Smooth muscle cell (in vitro differentiated cells): ENCODE measurements at regions not wholly inside any gene's neighbourhood (a gene's known extent, or its start where the extent isn't known, plus 50 kb on each side); places are given as distances from the start of the nearest gene placed in this dataset. TPM values are rescaled to one million over a fixed set of nuclear protein-coding genes. Genes with fewer than 3 reads are reported as not detected.

ENCODE experiments used
- DNase-seq: peaks from one replicate; lab custom pipeline; 2025; ENCODE audit not compliant: unreplicated experiment; lab: John Stamatoyannopoulos, UW
- H2AFZ ChIP-seq: fragments of 200-600 bp; sonication (generic); 2 replicates; pipeline ENCODE4 v1.6.0; 2016; ENCODE audit warnings: antibody characterized with exemption, low read depth, mild to moderate bottlenecking
- H3F3A ChIP-seq: fragments of 200-600 bp; sonication (generic); 2 replicates; pipeline ENCODE4 v1.6.0; 2017; ENCODE audit warnings: antibody characterized with exemption, low read depth
- H3K27ac ChIP-seq: fragments of 200-600 bp; sonication (generic); 2 replicates; pipeline ENCODE4 v1.5.1; 2016; ENCODE audit warnings: low read depth, mild to moderate bottlenecking
- H3K27me3 ChIP-seq: fragments of 200-600 bp; sonication (generic); 2 replicates; pipeline ENCODE4 v1.6.1; 2016; ENCODE audit warnings: low read depth, mild to moderate bottlenecking
- H3K36me3 ChIP-seq: fragments of 200-600 bp; sonication (generic); 2 replicates; pipeline ENCODE4 v1.5.1; 2016; ENCODE audit warnings: low read depth
- H3K4me1 ChIP-seq: fragments of 200-600 bp; sonication (generic); 2 replicates; pipeline ENCODE4 v1.5.1; 2016; ENCODE audit warnings: low read depth
- H3K4me2 ChIP-seq: fragments of 200-600 bp; sonication (generic); 2 replicates; pipeline ENCODE4 v1.6.0; 2016; ENCODE audit warnings: mild to moderate bottlenecking
- H3K4me3 ChIP-seq: fragments of 200-600 bp; sonication (generic); 2 replicates; pipeline ENCODE4 v1.5.1; 2016; ENCODE audit warnings: mild to moderate bottlenecking
- H3K79me2 ChIP-seq: fragments of 200-600 bp; sonication (generic); 2 replicates; pipeline ENCODE4 v1.6.0; 2016; ENCODE audit warnings: low read depth, mild to moderate bottlenecking
- H3K9ac ChIP-seq: fragments of 200-600 bp; sonication (generic); 2 replicates; pipeline ENCODE4 v1.6.0; 2016; ENCODE audit warnings: low read depth
- H3K9me3 ChIP-seq: fragments of 200-600 bp; sonication (generic); replicated peaks from 2 replicates; pipeline ENCODE4 v1.5.1; 2016; ENCODE audit warnings: low read depth
- H4K20me1 ChIP-seq: fragments of 200-600 bp; sonication (generic); 2 replicates; pipeline ENCODE4 v1.6.0; 2016; ENCODE audit warnings: low read depth
- WGBS: methylation state at CpG from one replicate; pipeline ENCODE4 v1.1.7; 2016; ENCODE audit warnings: low lambda C conversion rate; 5-methylcytosine and 5-hydroxymethylcytosine counted together
- small RNA-seq: library from RNA; depleted of rRNA; stranded (forward); fragments of <200 nt; gene quantifications from one replicate; pipeline ENCODE3, GENCODE V24; 2014
- TF ChIP-seq, protein P1 (sequence below): fragments of 200-600 bp; sonication (generic); IDR thresholded peaks from 2 replicates; pipeline ENCODE4 v1.5.1; 2017; ENCODE audit warnings: borderline replicate concordance, mild to moderate bottlenecking, antibody characterized with exemption; ENCODE audit not compliant: insufficient read depth, poor library complexity, severe bottlenecking

DNA sequence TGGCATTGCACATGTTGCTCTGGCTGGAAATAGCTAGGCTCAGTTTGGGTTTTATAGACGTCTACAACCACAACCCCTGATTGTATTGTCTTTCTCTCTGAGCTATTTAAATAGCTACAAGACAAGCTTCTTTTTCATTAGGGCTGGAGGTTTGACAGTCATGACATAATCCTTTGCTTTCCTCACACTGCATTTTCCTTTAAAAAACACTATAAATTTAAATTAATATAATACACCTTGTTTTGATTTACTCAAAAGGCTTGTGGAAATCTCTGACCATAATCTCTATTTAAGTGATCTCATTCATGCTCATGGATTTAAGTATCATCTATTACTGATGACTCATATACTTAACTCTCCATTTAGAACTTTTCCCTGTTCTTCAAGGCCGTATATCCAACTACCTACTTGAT is 50.4 kb upstream of the PTGFR start:
- no peaks in the 10 kb centered on the region for H3K36me3 ChIP-seq
- no peaks in the 10 kb centered on the region for H3K9me3 ChIP-seq
- no peaks in the 10 kb centered on the region for H3K79me2 ChIP-seq
- no peaks in the 10 kb centered on the region for H3F3A ChIP-seq
- H3K4me2 ChIP-seq = no peak overlapping the region
- no peak overlapping the region for H3K4me3 ChIP-seq
- H3K27ac ChIP-seq = no peak overlapping the region
- H3K27me3 ChIP-seq = no peaks in the 10 kb centered on the region
- no peak for DNase-seq
- 38% methylated on average over 2 of the region's 2 CpGs for WGBS
- TF ChIP-seq, protein P1, sequence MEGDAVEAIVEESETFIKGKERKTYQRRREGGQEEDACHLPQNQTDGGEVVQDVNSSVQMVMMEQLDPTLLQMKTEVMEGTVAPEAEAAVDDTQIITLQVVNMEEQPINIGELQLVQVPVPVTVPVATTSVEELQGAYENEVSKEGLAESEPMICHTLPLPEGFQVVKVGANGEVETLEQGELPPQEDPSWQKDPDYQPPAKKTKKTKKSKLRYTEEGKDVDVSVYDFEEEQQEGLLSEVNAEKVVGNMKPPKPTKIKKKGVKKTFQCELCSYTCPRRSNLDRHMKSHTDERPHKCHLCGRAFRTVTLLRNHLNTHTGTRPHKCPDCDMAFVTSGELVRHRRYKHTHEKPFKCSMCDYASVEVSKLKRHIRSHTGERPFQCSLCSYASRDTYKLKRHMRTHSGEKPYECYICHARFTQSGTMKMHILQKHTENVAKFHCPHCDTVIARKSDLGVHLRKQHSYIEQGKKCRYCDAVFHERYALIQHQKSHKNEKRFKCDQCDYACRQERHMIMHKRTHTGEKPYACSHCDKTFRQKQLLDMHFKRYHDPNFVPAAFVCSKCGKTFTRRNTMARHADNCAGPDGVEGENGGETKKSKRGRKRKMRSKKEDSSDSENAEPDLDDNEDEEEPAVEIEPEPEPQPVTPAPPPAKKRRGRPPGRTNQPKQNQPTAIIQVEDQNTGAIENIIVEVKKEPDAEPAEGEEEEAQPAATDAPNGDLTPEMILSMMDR = no peak
- no peaks in the 10 kb centered on the region for H4K20me1 ChIP-seq
- no peak overlapping the region for H2AFZ ChIP-seq
- H3K4me1 ChIP-seq = no peaks in the 10 kb centered on the region
- H3K9ac ChIP-seq = no peak overlapping the region

Small RNAs in the stretch of these regions (small RNA-seq; reads per million reads assigned to genes)
- not detected for gene AC096531.1
- gene RNA5SP23 = 0.13 reads per million
